Heart right ventricle (tissue), 16 donors: ENCODE measurements at regions not wholly inside any gene's neighbourhood (a gene's known extent, or its start where the extent isn't known, plus 50 kb on each side); places are given as distances from the start of the nearest gene placed in this dataset.

ENCODE experiments used
- ATAC-seq, 8 donors: fragments of 200-7000 bp; cut with Tn5 transposase; one replicate each; pipeline ENCODE4 v1.9.1; 2020; ENCODE audit warnings: mild to moderate bottlenecking in 8 of 8, moderate library complexity in 8 of 8, moderate number of reproducible peaks in 1 of 8
- DNase-seq, 2 donors: peaks; one replicate each; pipeline ENCODE4 v3.0.0-alpha.2; 2020
- H3K27ac ChIP-seq, 10 donors: fragments of 200-600 bp; sonication (generic) in 2 of 10; one replicate each; pipeline versions ENCODE4 v1.5.0 to v1.8.0; 2020 to 2022; ENCODE audit warnings: mild to moderate bottlenecking in 3 of 10
- H3K27me3 ChIP-seq, 7 donors: fragments of 200-600 bp; one replicate each; pipeline ENCODE4 v1.8.0; 2021 to 2022; ENCODE audit warnings: mild to moderate bottlenecking in 2 of 7
- H3K36me3 ChIP-seq, 9 donors: fragments of 200-600 bp; sonication (generic) in 1 of 9; one replicate each; pipeline versions ENCODE4 v1.5.0 to v1.8.0; 2020 to 2022; ENCODE audit warnings: mild to moderate bottlenecking in 2 of 9
- H3K4me1 ChIP-seq, 9 donors: fragments of 200-600 bp; sonication (generic) in 1 of 9; one replicate each; pipeline versions ENCODE4 v1.5.0 to v1.8.0; 2020 to 2022; ENCODE audit warnings: mild to moderate bottlenecking in 4 of 9
- H3K4me3 ChIP-seq, 10 donors: fragments of 200-600 bp; sonication (generic) in 2 of 10; one replicate each; pipeline versions ENCODE4 v1.5.0 to v1.8.0; 2020 to 2022; ENCODE audit warnings: mild to moderate bottlenecking in 7 of 10, moderate library complexity in 2 of 10
- H3K9me3 ChIP-seq, 11 donors: fragments of 200-600 bp in 10 of 11; sonication (generic) in 2 of 11; one replicate each; pipeline versions ENCODE4 v1.5.0 to v1.8.0; 2013 to 2022; ENCODE audit warnings: mild to moderate bottlenecking in 2 of 11, control low read depth in 1 of 11, moderate library complexity in 1 of 11
- CTCF ChIP-seq, 9 donors: fragments of 200-600 bp; sonication (generic) in 2 of 9; IDR thresholded peaks; one replicate each; pipeline versions ENCODE4 v1.5.0 to v1.8.0; 2021 to 2022; ENCODE audit warnings: antibody characterized with exemption in 9 of 9, mild to moderate bottlenecking in 5 of 9, moderate library complexity in 1 of 9
- WGBS, 2 donors: extraction: QIAGEN DNeasy Blood & Tissue Kit; methylation state at CpG; one replicate each; pipeline ENCODE4 v1.1.7; 2013; ENCODE audit warnings: inconsistent platforms in 1 of 2; 5-methylcytosine and 5-hydroxymethylcytosine counted together
- intact Hi-C, 10 donors: fragments of 100-400 bp; cut with DNase I; formaldehyde crosslinking; loops; one replicate each; pipeline versions ENCODE4 v1.11.1 to v1.14.2; 2022
- donor health status: Arrhythmogenic right ventricular cardiomyopathy.
- donor health status: ischemic (EF 13 %, LVEDD 7.1; RV severe dilation, severe dysfunction).
- donor health status: healthy with polysubstance abuse.
- donor health status: DM: no; HTN: yes; CAD: no.
- donor health status: DM: no; HTN: no; CAD: no.
- donor health status: ischemic (EF 25% LVEDD 6.9; RV normal size, moderate dysfunction).
- donor health status: ischemic (EF 25% LVEDD 5.7; RV mildly dilated, moderate dysfunction).
- donor health status: healthy.
- donor health status: DM: yes; HTN: yes; CAD: no.
- donor health status: Ischemic cardiomyopathy.
- donor health status: ischemic (EF 35%, LVEDD 5.7; RV mildly dilated, moderate dysfunction).
- donor health status: nonischemic (EF 11% LVEDD 7.7; RV severe dilation, severe dysfunction).
- donor health status: DM: yes; HTN: yes; CAD: no.
- donor health status: PGD.
- donor health status: ischemic (EF 29% LVEDD 5.4; RV normal size, mild dysfunction).
- donor health status: nonischemic (EF 23%, LVEDD 6.1; RV moderate dilation, normal function).

GRCh38 chrX:43530837-43531236, 125.3 kb upstream of the MAOA start:
- 75 to 76% methylated on average over 2 of the region's 2 CpGs for WGBS, 2 donors

GRCh38 chrX:43540318-43540717, 115.8 kb upstream of the MAOA start:
- H3K27ac ChIP-seq, result no peak overlapping the region
- intact Hi-C loops, result no loop called here
- no peaks in the 10 kb centered on the region for H3K36me3 ChIP-seq
- no peak overlapping the region for H3K4me3 ChIP-seq
- H3K9me3 ChIP-seq, result peaks cover 0 to 4% (median 0%) of the 10 kb centered on the region in 11 donors
- WGBS, 2 donors, result 83 to 91% methylated on average over 3 of the region's 3 CpGs
- H3K4me1 ChIP-seq, result no peaks in the 10 kb centered on the region
- TF ChIP-seq CTCF (IDR thresholded peaks at IDR 0.05), result no peak
- H3K27me3 ChIP-seq, result peaks cover 0 to 11% (median 0%) of the 10 kb centered on the region in 7 donors
- DNase-seq, result no peak
- ATAC-seq, result no peak

More at GRCh38 chrX:43530837-43531236, 125.3 kb upstream of the MAOA start:
- intact Hi-C loops, result no loop called here
- Histone ChIP-seq H3K4me3 (no peak overlapping the region), H3K27me3 (peaks cover 0 to 19% (median 0%) of the 10 kb centered on the region in 7 donors), H3K36me3 (no peaks in the 10 kb centered on the region), H3K4me1 (no peaks in the 10 kb centered on the region), H3K27ac (no peak overlapping the region), H3K9me3 (peaks cover 0 to 11% (median 0%) of the 10 kb centered on the region in 11 donors)
- DNase-seq (no peak), ATAC-seq (no peak)
- no peak for TF ChIP-seq CTCF (IDR thresholded peaks at IDR 0.05)

GRCh38 chrX:43551590-43551989, 104.5 kb upstream of the MAOA start:
- TF ChIP-seq CTCF (IDR thresholded peaks at IDR 0.05), result no peak
- Histone ChIP-seq H3K4me1 (peaks cover 0 to 9% (median 0%) of the 10 kb centered on the region in 9 donors), H3K27me3 (peaks cover 0 to 29% (median 0%) of the 10 kb centered on the region in 7 donors), H3K36me3 (no peaks in the 10 kb centered on the region), H3K9me3 (no peaks in the 10 kb centered on the region), H3K4me3 (no peak overlapping the region), H3K27ac (no peak overlapping the region)
- intact Hi-C loops, result loop anchor here in 6 of 10 donors (10.0 kb wide), 4 partner anchors 197 to 1997 kb away; no protein-coding TSS in a partner anchor
- 29 to 47% methylated on average over 3 of the region's 3 CpGs for WGBS, 2 donors
- DNase-seq (peak in 1 of 2 donors; percentile 4), ATAC-seq (peak in 3 of 8 donors; percentile 39 to 64 (median 42))

- Histone ChIP-seq H3K9me3 (no peaks in the 10 kb centered on the region), H3K4me3 (no peak overlapping the region), H3K4me1 (peaks cover 0 to 9% (median 0%) of the 10 kb centered on the region in 9 donors), H3K27ac (no peak overlapping the region), H3K36me3 (no peaks in the 10 kb centered on the region), H3K27me3 (peaks cover 0 to 34% (median 0%) of the 10 kb centered on the region in 7 donors)
- DNase-seq (no peak), ATAC-seq (no peak)
- whole genome bisulfite sequencing, 2 donors, result 34 to 47% methylated on average over 2 of the region's 2 CpGs
- intact Hi-C loops, result loop anchor here in 6 of 10 donors (10.0 kb wide), 4 partner anchors 197 to 1997 kb away; no protein-coding TSS in a partner anchor
- no peak for TF ChIP-seq CTCF (IDR thresholded peaks at IDR 0.05)
Measured at GRCh38 chrX:43552156-43552555, 103.9 kb upstream of the MAOA start.
